ENCODE measurements at regions not wholly inside any gene's neighbourhood (a gene's known extent, or its start where the extent isn't known, plus 50 kb on each side); places are given as distances from the start of the nearest gene placed in this dataset.
"Not testable (repeated sequence)": the region's sequence is repeated elsewhere in the genome, so short reads cannot be mapped to it uniquely, and the experiment has no call there.

- H3K4me2 ChIP-seq = no peak overlapping the region
- no peak overlapping the region; a peak in 1 of 22 replicates for H3K27ac ChIP-seq
- no peaks in the 10 kb centered on the region for H3K27me3 ChIP-seq
- H3K36me3 ChIP-seq = no peaks in the 10 kb centered on the region
- H3K9ac ChIP-seq = no peak overlapping the region
- H3K4me3 ChIP-seq = no peak overlapping the region
- TF ChIP-seq Cebpa-rat (IDR thresholded peaks at IDR 0.05) = no peak
- peaks cover 0 to 8% (median 0%) of the 10 kb centered on the region in 10 experiments; a peak in 2 of 20 replicates for H3K4me1 ChIP-seq
- H3K9me3 ChIP-seq (replicated peaks in 1 of 11) = peaks cover 0 to 11% (median 0%) of the 10 kb centered on the region in 11 experiments; a peak in 3 of 22 replicates
- H4K20me1 ChIP-seq = no peaks in the 10 kb centered on the region
These were observed 1278.3 kb downstream of the AMY1C start for GRCh38 chr1:105027838-105028471.

GRCh38 chr1:105072446-105072845 lies 1322.7 kb downstream of the AMY1C start:
- H3K4me1 ChIP-seq = no peaks in the 10 kb centered on the region
- no peak overlapping the region for H3K4me3 ChIP-seq
- no peaks in the 10 kb centered on the region for H3K27me3 ChIP-seq
- H3K9me3 ChIP-seq (replicated peaks in 1 of 11) = peaks cover 0 to 24% (median 7%) of the 10 kb centered on the region in 11 experiments; a peak in 13 of 22 replicates
- no peaks in the 10 kb centered on the region for H4K20me1 ChIP-seq
- no peak overlapping the region for H3K4me2 ChIP-seq
- no peak overlapping the region for H3K27ac ChIP-seq
- no peaks in the 10 kb centered on the region for H3K36me3 ChIP-seq
- TF ChIP-seq Cebpa-rat (IDR thresholded peaks at IDR 0.05) = no peak
- H3K9ac ChIP-seq = no peak overlapping the region

GRCh38 chr1:105072850-105073249 lies 1323.2 kb downstream of the AMY1C start:
- H3K9me3 ChIP-seq (replicated peaks in 1 of 11) = peaks cover 0 to 20% (median 3%) of the 10 kb centered on the region in 11 experiments; a peak in 10 of 22 replicates
- H4K20me1 ChIP-seq = no peaks in the 10 kb centered on the region
- H3K4me1 ChIP-seq = no peaks in the 10 kb centered on the region
- H3K9ac ChIP-seq = no peak overlapping the region
- H3K27me3 ChIP-seq = no peaks in the 10 kb centered on the region
- no peak overlapping the region for H3K27ac ChIP-seq
- no peak for TF ChIP-seq Cebpa-rat (IDR thresholded peaks at IDR 0.05)
- no peak overlapping the region for H3K4me3 ChIP-seq
- no peak overlapping the region for H3K4me2 ChIP-seq
- no peaks in the 10 kb centered on the region for H3K36me3 ChIP-seq

- H3K4me3 ChIP-seq = no peak overlapping the region
- H3K9me3 ChIP-seq (replicated peaks in 1 of 11) = peaks cover 0 to 16% (median 0%) of the 10 kb centered on the region in 11 experiments; a peak in 6 of 22 replicates
- no peak for TF ChIP-seq Cebpa-rat (IDR thresholded peaks at IDR 0.05)
- H3K27me3 ChIP-seq = no peaks in the 10 kb centered on the region
- H3K9ac ChIP-seq = no peak overlapping the region
- no peak overlapping the region for H3K4me2 ChIP-seq
- no peaks in the 10 kb centered on the region for H4K20me1 ChIP-seq
- no peaks in the 10 kb centered on the region for H3K4me1 ChIP-seq
- H3K27ac ChIP-seq = no peak overlapping the region
- H3K36me3 ChIP-seq = no peaks in the 10 kb centered on the region
These were observed 1324.0 kb downstream of the AMY1C start for GRCh38 chr1:105073660-105074059.

GRCh38 chr1:105083611-105084010 lies 1333.9 kb downstream of the AMY1C start:
- Histone ChIP-seq H3K27ac (no peak overlapping the region), H3K9me3 (replicated peaks in 1 of 11) (no peaks in the 10 kb centered on the region), H3K4me1 (no peaks in the 10 kb centered on the region), H3K4me2 (no peak overlapping the region), H3K27me3 (no peaks in the 10 kb centered on the region), H4K20me1 (no peaks in the 10 kb centered on the region), H3K4me3 (no peak overlapping the region), H3K9ac (no peak overlapping the region), H3K36me3 (no peaks in the 10 kb centered on the region)
- TF ChIP-seq Cebpa-rat (IDR thresholded peaks at IDR 0.05) = no peak

- H4K20me1 ChIP-seq = no peaks in the 10 kb centered on the region
- no peaks in the 10 kb centered on the region for H3K27me3 ChIP-seq
- peaks cover 0 to 3% (median 0%) of the 10 kb centered on the region in 11 experiments; a peak in 2 of 22 replicates for H3K9me3 ChIP-seq (replicated peaks in 1 of 11)
- no peak for TF ChIP-seq Cebpa-rat (IDR thresholded peaks at IDR 0.05)
- H3K27ac ChIP-seq = no peak overlapping the region
- H3K4me3 ChIP-seq = no peak overlapping the region
- no peak overlapping the region for H3K9ac ChIP-seq
- H3K4me2 ChIP-seq = no peak overlapping the region
- no peaks in the 10 kb centered on the region for H3K36me3 ChIP-seq
- H3K4me1 ChIP-seq = no peaks in the 10 kb centered on the region
These were observed 1337.8 kb downstream of the AMY1C start for GRCh38 chr1:105087506-105087905.

- Histone ChIP-seq H3K4me2 (no peak overlapping the region), H3K4me3 (no peak overlapping the region), H3K27ac (no peak overlapping the region), H3K9ac (no peak overlapping the region), H3K27me3 (no peaks in the 10 kb centered on the region), H4K20me1 (no peaks in the 10 kb centered on the region), H3K9me3 (replicated peaks in 1 of 11) (peaks cover 0 to 3% (median 0%) of the 10 kb centered on the region in 11 experiments; a peak in 2 of 22 replicates), H3K4me1 (no peaks in the 10 kb centered on the region), H3K36me3 (no peaks in the 10 kb centered on the region)
- TF ChIP-seq Cebpa-rat (IDR thresholded peaks at IDR 0.05) = no peak
These were observed 1338.5 kb downstream of the AMY1C start for GRCh38 chr1:105088166-105088565.

- H3K9me3 ChIP-seq (replicated peaks in 1 of 11) = peaks cover 0 to 19% (median 9%) of the 10 kb centered on the region in 11 experiments; a peak in 9 of 22 replicates
- not testable (repeated sequence) for H3K4me2 ChIP-seq, H3K27ac ChIP-seq, H3K36me3 ChIP-seq, H3K27me3 ChIP-seq, H3K4me3 ChIP-seq, H4K20me1 ChIP-seq, H3K4me1 ChIP-seq, H3K9ac ChIP-seq
These were observed 1344.2 kb downstream of the AMY1C start for GRCh38 chr1:105093893-105094292.

- TF ChIP-seq Cebpa-rat (IDR thresholded peaks at IDR 0.05) = no peak
- no peaks in the 10 kb centered on the region for H3K27me3 ChIP-seq
- H3K4me1 ChIP-seq = no peaks in the 10 kb centered on the region
- H3K9me3 ChIP-seq (replicated peaks in 1 of 11) = peaks cover 0 to 11% (median 4%) of the 10 kb centered on the region in 11 experiments; a peak in 4 of 22 replicates
- H3K36me3 ChIP-seq = no peaks in the 10 kb centered on the region
- H4K20me1 ChIP-seq = no peaks in the 10 kb centered on the region
- H3K9ac ChIP-seq = no peak overlapping the region
- no peak overlapping the region for H3K27ac ChIP-seq
- no peak overlapping the region for H3K4me3 ChIP-seq
- H3K4me2 ChIP-seq = no peak overlapping the region
These were observed 1350.4 kb downstream of the AMY1C start for GRCh38 chr1:105100102-105100501.

- Histone ChIP-seq H3K9ac (no peak overlapping the region), H3K9me3 (replicated peaks in 1 of 11) (peaks cover 0 to 11% (median 4%) of the 10 kb centered on the region in 11 experiments; a peak in 4 of 22 replicates), H3K4me1 (no peaks in the 10 kb centered on the region), H3K27me3 (no peaks in the 10 kb centered on the region), H3K36me3 (no peaks in the 10 kb centered on the region), H4K20me1 (no peaks in the 10 kb centered on the region), H3K4me2 (no peak overlapping the region), H3K4me3 (no peak overlapping the region), H3K27ac (no peak overlapping the region)
- no peak for TF ChIP-seq Cebpa-rat (IDR thresholded peaks at IDR 0.05)
These were observed 1351.6 kb downstream of the AMY1C start for GRCh38 chr1:105101261-105101660.
